Natural killer cell (primary cell): ENCODE measurements at regions not wholly inside any gene's neighbourhood (a gene's known extent, or its start where the extent isn't known, plus 50 kb on each side); places are given as distances from the start of the nearest gene placed in this dataset.

Experiments
- ATAC-seq, 3 donors: fragments of 150-1000 bp in 2 of 3; fragments of 200-7000 bp in 1 of 3; cut with Tn5 transposase; 1 replicate in 1 of 3; 2 replicates in 2 of 3; pipeline ENCODE4 v1.10.0; 2021; ENCODE audit warnings: mild to moderate bottlenecking in 2 of 3, moderate library complexity in 2 of 3
- DNase-seq, 2 donors: peaks; one replicate each; pipeline versions ENCODE4 v3.0.0 to v3.0.0-alpha.2; 2013 to 2021; ENCODE audit warnings: mixed read lengths in 1 of 2
- H3K27ac ChIP-seq: one replicate; pipeline ENCODE4 v1.5.1; 2013; ENCODE audit warnings: mild to moderate bottlenecking, low read length
- H3K27me3 ChIP-seq: one replicate; pipeline ENCODE4 v1.6.1; 2013; ENCODE audit warnings: low read length; ENCODE audit not compliant: control insufficient read depth, insufficient read depth
- H3K36me3 ChIP-seq: one replicate; pipeline ENCODE4 v1.6.1; 2013; ENCODE audit warnings: low read length; ENCODE audit not compliant: control insufficient read depth, insufficient read depth
- H3K4me1 ChIP-seq: one replicate; pipeline ENCODE4 v1.6.1; 2013; ENCODE audit warnings: low read length; ENCODE audit not compliant: control insufficient read depth, insufficient read depth
- H3K4me3 ChIP-seq: one replicate; pipeline ENCODE4 v1.5.1; 2013; ENCODE audit warnings: low read length
- H3K9me3 ChIP-seq: one replicate; pipeline ENCODE4 v1.6.1; 2013; ENCODE audit warnings: low read length; ENCODE audit not compliant: control insufficient read depth, insufficient read depth
- H3K27ac Mint-ChIP-seq, 2 donors: one replicate each; pipeline ENCODE4 v1.8.0; 2022; ENCODE audit warnings: mild to moderate bottlenecking in 2 of 2, mixed read lengths in 2 of 2, moderate library complexity in 1 of 2
- H3K27me3 Mint-ChIP-seq, 2 donors: one replicate each; pipeline ENCODE4 v1.8.0; 2022; ENCODE audit warnings: low read depth in 2 of 2, mixed read lengths in 2 of 2
- H3K36me3 Mint-ChIP-seq: one replicate; pipeline ENCODE4 v1.8.0; 2022; ENCODE audit warnings: mixed read lengths
- H3K4me1 Mint-ChIP-seq, 2 donors: one replicate each; pipeline ENCODE4 v1.8.0; 2022; ENCODE audit warnings: mixed read lengths in 2 of 2
- H3K4me3 Mint-ChIP-seq: one replicate; pipeline ENCODE4 v1.8.0; 2022; ENCODE audit warnings: mild to moderate bottlenecking, moderate library complexity, mixed read lengths
- H3K9me3 Mint-ChIP-seq, 2 donors: one replicate each; pipeline ENCODE4 v1.8.0; 2022; ENCODE audit warnings: mixed read lengths in 2 of 2
- CTCF ChIP-seq: fragments of 200-600 bp; IDR thresholded peaks from one replicate; pipeline ENCODE4 v1.8.0; 2022; ENCODE audit warnings: antibody characterized with exemption
- WGBS: methylation state at CpG from one replicate; pipeline ENCODE4 v1.1.7; 2013; ENCODE audit warnings: missing lambda C conversion rate; ENCODE audit not compliant: insufficient coverage; 5-methylcytosine and 5-hydroxymethylcytosine counted together
- intact Hi-C: fragments of 100-400 bp; cut with micrococcal nuclease; formaldehyde crosslinking; loops from one replicate; pipeline ENCODE4 v1.14.2; 2022

DNA sequence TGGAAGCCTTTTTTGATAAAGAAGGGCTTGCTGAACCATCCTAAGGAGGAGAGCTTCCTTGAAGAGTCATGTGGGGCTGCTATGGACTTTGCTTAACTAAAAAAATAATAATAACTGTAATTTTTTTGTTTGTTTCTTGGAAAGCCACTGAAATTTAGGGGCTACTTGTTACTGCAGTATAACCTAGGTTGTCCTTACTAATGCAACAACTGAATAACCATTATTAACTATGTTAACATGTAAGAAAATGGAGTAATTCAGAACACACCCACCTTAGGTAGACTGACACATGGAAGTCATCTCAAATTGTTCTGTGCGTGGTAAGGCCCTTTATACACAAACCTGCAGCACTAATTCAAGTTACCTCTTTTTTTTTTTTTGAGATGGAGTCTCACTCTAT, 90.9 kb upstream of the SOX4 start:
- DNase-seq, result no peak
- Histone ChIP-seq H3K27me3 (no peaks in the 10 kb centered on the region), H3K27ac (no peak overlapping the region), H3K36me3 (no peaks in the 10 kb centered on the region), H3K4me3 (no peak overlapping the region), H3K9me3 (no peaks in the 10 kb centered on the region), H3K4me1 (no peaks in the 10 kb centered on the region)
- Mint-ChIP-seq H3K9me3 (no peaks in the 10 kb centered on the region), H3K27me3 (no peaks in the 10 kb centered on the region), H3K4me3 (no peak overlapping the region), H3K36me3 (no peaks in the 10 kb centered on the region), H3K4me1 (no peaks in the 10 kb centered on the region), H3K27ac (no peak overlapping the region)
- intact Hi-C loops, result no loop called here
- no peak for ATAC-seq
- WGBS, result 100% methylated on average over 1 of the region's 1 CpG
- TF ChIP-seq CTCF, result no peak

DNA sequence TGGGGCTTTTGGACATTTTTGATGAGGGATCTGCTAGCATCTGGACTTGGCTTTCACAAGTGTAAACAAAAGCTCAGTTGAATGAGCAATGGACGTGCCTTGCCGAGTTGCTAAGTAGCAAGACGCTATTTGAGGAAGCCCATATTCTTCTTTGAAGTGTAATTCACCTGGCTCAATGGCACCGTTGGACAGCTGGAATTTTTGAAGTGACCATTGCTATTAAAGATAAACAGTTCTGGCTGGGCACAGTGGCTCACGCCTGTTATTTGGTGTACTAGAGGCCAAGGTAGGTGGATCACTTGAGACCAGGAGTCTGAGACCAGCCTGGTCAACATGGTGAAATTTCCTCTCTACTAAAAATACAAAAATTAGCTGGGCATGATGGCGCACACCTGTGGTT, 88.8 kb upstream of the SOX4 start:
- H3K9me3 ChIP-seq, result no peaks in the 10 kb centered on the region
- Mint-ChIP-seq H3K4me1 (no peaks in the 10 kb centered on the region), H3K27me3 (no peaks in the 10 kb centered on the region), H3K27ac (no peak overlapping the region), H3K4me3 (no peak overlapping the region), H3K36me3 (no peaks in the 10 kb centered on the region), H3K9me3 (no peaks in the 10 kb centered on the region)
- no peak overlapping the region for H3K4me3 ChIP-seq
- WGBS, result 88% methylated on average over 6 of the region's 6 CpGs
- ATAC-seq (no peak), DNase-seq (no peak)
- intact Hi-C loops, result no loop called here
- H3K36me3 ChIP-seq, result no peaks in the 10 kb centered on the region
- H3K27me3 ChIP-seq, result no peaks in the 10 kb centered on the region
- no peak for TF ChIP-seq CTCF
- H3K4me1 ChIP-seq, result no peaks in the 10 kb centered on the region
- H3K27ac ChIP-seq, result no peak overlapping the region

GRCh38 chr6:21505574-21505990, 88.0 kb upstream of the SOX4 start:
- no peaks in the 10 kb centered on the region for H3K27me3 Mint-ChIP-seq
- no peak overlapping the region for H3K4me3 Mint-ChIP-seq
- no peaks in the 10 kb centered on the region for H3K9me3 ChIP-seq
- H3K9me3 Mint-ChIP-seq, result no peaks in the 10 kb centered on the region
- no peak overlapping the region for H3K27ac Mint-ChIP-seq
- intact Hi-C loops, result no loop called here
- no peaks in the 10 kb centered on the region for H3K27me3 ChIP-seq
- no peaks in the 10 kb centered on the region for H3K4me1 ChIP-seq
- no peak for TF ChIP-seq CTCF
- H3K36me3 ChIP-seq, result no peaks in the 10 kb centered on the region
- 95% methylated on average over 4 of the region's 5 CpGs for WGBS
- ATAC-seq (no peak), DNase-seq (no peak)
- H3K27ac ChIP-seq, result no peak overlapping the region
- H3K4me1 Mint-ChIP-seq, result no peaks in the 10 kb centered on the region
- no peak overlapping the region for H3K4me3 ChIP-seq
- H3K36me3 Mint-ChIP-seq, result no peaks in the 10 kb centered on the region

- Mint-ChIP-seq H3K27ac (no peak overlapping the region), H3K36me3 (no peaks in the 10 kb centered on the region)
- intact Hi-C loops, result no loop called here
Observed at GRCh38 chr6:21506126-21506525, 87.4 kb upstream of the SOX4 start.

More at GRCh38 chr6:21506126-21506525, 87.4 kb upstream of the SOX4 start:
- Histone ChIP-seq H3K36me3 (no peaks in the 10 kb centered on the region), H3K27me3 (no peaks in the 10 kb centered on the region), H3K4me3 (no peak overlapping the region), H3K9me3 (no peaks in the 10 kb centered on the region), H3K27ac (no peak overlapping the region), H3K4me1 (no peaks in the 10 kb centered on the region)
- Mint-ChIP-seq H3K9me3 (no peaks in the 10 kb centered on the region), H3K4me3 (no peak overlapping the region), H3K4me1 (no peaks in the 10 kb centered on the region), H3K27me3 (no peaks in the 10 kb centered on the region)
- 94% methylated on average over 4 of the region's 4 CpGs for WGBS
- TF ChIP-seq CTCF, result no peak
- DNase-seq (no peak), ATAC-seq (no peak)
